MCF 10A (cell line): ENCODE measurements at regions not wholly inside any gene's neighbourhood (a gene's known extent, or its start where the extent isn't known, plus 50 kb on each side); places are given as distances from the start of the nearest gene placed in this dataset.

ENCODE experiments used
- BruUV-seq: library from RNA; stranded (reverse); fragments of 400-500 nt; replicated peaks from 2 replicates; lab custom pipeline; 2021; lab: Mats Ljungman, UMichigan
- CTCF ChIA-PET: fragments of 300-600 bp; sonication (Branson Sonifier 250); formaldehyde crosslinking; extraction: SDS; loops from one replicate; lab custom pipeline; 2021; ENCODE audit warnings: antibody characterized with exemption, inconsistent platforms; lab: Yijun Ruan, JAX
- POLR2A ChIA-PET: fragments of 300-600, 350-650 bp; sonication (Branson Sonifier 250); formaldehyde crosslinking; extraction: SDS; loops from one replicate; lab custom pipeline; 2020; ENCODE audit warnings: antibody characterized with exemption, inconsistent platforms; lab: Yijun Ruan, JAX
- DNase-seq: peaks from one replicate; pipeline ENCODE4 v3.0.0-alpha.2; 2018; ENCODE audit not compliant: unreplicated experiment
- H3K27ac Mint-ChIP-seq: one replicate; pipeline ENCODE4 v1.8.0; 2022; ENCODE audit warnings: mild to moderate bottlenecking, low read depth, mixed read lengths; ENCODE audit not compliant: unreplicated experiment
- H3K27me3 Mint-ChIP-seq: one replicate; pipeline ENCODE4 v1.8.0; 2022; ENCODE audit warnings: mixed read lengths; ENCODE audit not compliant: insufficient read depth, unreplicated experiment
- H3K36me3 Mint-ChIP-seq: one replicate; pipeline ENCODE4 v1.8.0; 2022; ENCODE audit warnings: mild to moderate bottlenecking, moderate library complexity, mixed read lengths; ENCODE audit not compliant: insufficient read depth, unreplicated experiment
- H3K4me1 Mint-ChIP-seq: one replicate; pipeline ENCODE4 v1.8.0; 2022; ENCODE audit warnings: mixed read lengths; ENCODE audit not compliant: insufficient read depth, unreplicated experiment
- H3K4me3 Mint-ChIP-seq: one replicate; pipeline ENCODE4 v1.8.0; 2022; ENCODE audit warnings: mild to moderate bottlenecking, moderate library complexity, mixed read lengths; ENCODE audit not compliant: unreplicated experiment
- H3K9me3 Mint-ChIP-seq: one replicate; pipeline ENCODE4 v1.8.0; 2022; ENCODE audit warnings: mixed read lengths; ENCODE audit not compliant: unreplicated experiment
- intact Hi-C: fragments of 100-400 bp; cut with micrococcal nuclease; formaldehyde crosslinking; loops from 2 replicates; pipeline ENCODE4 v1.14.1; 2022
- TF ChIP-seq, protein P1 (sequence below): fragments of 200-600 bp; IDR thresholded peaks from one replicate; pipeline ENCODE4 v1.8.0; 2022; ENCODE audit warnings: antibody characterized with exemption, mild to moderate bottlenecking; ENCODE audit not compliant: unreplicated experiment

- POLR2A ChIA-PET: interaction anchor here (0.5 kb wide), 1 partner anchor 26 kb away, joined by 4 read pairs; no protein-coding TSS in a partner anchor
- CTCF ChIA-PET: interaction anchor here (0.6 kb wide), 1 partner anchor 155 kb away, joined by 3 read pairs; no protein-coding TSS in a partner anchor
- BruUV-seq: no TSS peak
- intact Hi-C loops: no loop called here
- TF ChIP-seq, protein P1, sequence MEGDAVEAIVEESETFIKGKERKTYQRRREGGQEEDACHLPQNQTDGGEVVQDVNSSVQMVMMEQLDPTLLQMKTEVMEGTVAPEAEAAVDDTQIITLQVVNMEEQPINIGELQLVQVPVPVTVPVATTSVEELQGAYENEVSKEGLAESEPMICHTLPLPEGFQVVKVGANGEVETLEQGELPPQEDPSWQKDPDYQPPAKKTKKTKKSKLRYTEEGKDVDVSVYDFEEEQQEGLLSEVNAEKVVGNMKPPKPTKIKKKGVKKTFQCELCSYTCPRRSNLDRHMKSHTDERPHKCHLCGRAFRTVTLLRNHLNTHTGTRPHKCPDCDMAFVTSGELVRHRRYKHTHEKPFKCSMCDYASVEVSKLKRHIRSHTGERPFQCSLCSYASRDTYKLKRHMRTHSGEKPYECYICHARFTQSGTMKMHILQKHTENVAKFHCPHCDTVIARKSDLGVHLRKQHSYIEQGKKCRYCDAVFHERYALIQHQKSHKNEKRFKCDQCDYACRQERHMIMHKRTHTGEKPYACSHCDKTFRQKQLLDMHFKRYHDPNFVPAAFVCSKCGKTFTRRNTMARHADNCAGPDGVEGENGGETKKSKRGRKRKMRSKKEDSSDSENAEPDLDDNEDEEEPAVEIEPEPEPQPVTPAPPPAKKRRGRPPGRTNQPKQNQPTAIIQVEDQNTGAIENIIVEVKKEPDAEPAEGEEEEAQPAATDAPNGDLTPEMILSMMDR: no peak
- Mint-ChIP-seq H3K9me3 (no peaks in the 10 kb centered on the region), H3K27ac (no peak overlapping the region), H3K36me3 (no peaks in the 10 kb centered on the region), H3K4me1 (peaks cover 13% of the 10 kb centered on the region), H3K27me3 (peaks cover 38% of the 10 kb centered on the region), H3K4me3 (no peak overlapping the region)
- no peak for DNase-seq
Measured at GRCh38 chr15:70530503-70530902, 232.9 kb downstream of the UACA start.

- POLR2A ChIA-PET: interaction anchor here (0.5 kb wide), 1 partner anchor 26 kb away, joined by 4 read pairs; no protein-coding TSS in a partner anchor
- H3K27ac Mint-ChIP-seq: no peak overlapping the region
- H3K27me3 Mint-ChIP-seq: peaks cover 34% of the 10 kb centered on the region
- H3K4me1 Mint-ChIP-seq: peaks cover 15% of the 10 kb centered on the region
- no peaks in the 10 kb centered on the region for H3K9me3 Mint-ChIP-seq
- H3K36me3 Mint-ChIP-seq: no peaks in the 10 kb centered on the region
- CTCF ChIA-PET: no interaction called here
- no peak overlapping the region for H3K4me3 Mint-ChIP-seq
- TF ChIP-seq, protein P1: no peak
- no TSS peak for BruUV-seq
- intact Hi-C loops: no loop called here
- DNase-seq: no peak
Measured at GRCh38 chr15:70530017-70530499, 233.3 kb downstream of the UACA start.

- Mint-ChIP-seq H3K4me1 (peaks cover 15% of the 10 kb centered on the region), H3K27ac (no peak overlapping the region), H3K27me3 (peaks cover 22% of the 10 kb centered on the region), H3K4me3 (no peak overlapping the region), H3K36me3 (no peaks in the 10 kb centered on the region), H3K9me3 (no peaks in the 10 kb centered on the region)
- CTCF ChIA-PET: interaction anchor here (1.8 kb wide), 1 partner anchor 41 kb away, joined by 6 read pairs; no protein-coding TSS in a partner anchor
- POLR2A ChIA-PET: no interaction called here
- DNase-seq: no peak
- TF ChIP-seq, protein P1: no peak
- intact Hi-C loops: no loop called here
- no TSS peak for BruUV-seq
Measured at GRCh38 chr15:70528816-70529215, 234.5 kb downstream of the UACA start.

GRCh38 chr15:70528270-70528706 lies 235.1 kb downstream of the UACA start:
- intact Hi-C loops: no loop called here
- ChIA-PET POLR2A (no interaction called here), CTCF (interaction anchor here (1.8 kb wide), 1 partner anchor 41 kb away, joined by 6 read pairs; no protein-coding TSS in a partner anchor)
- BruUV-seq: no TSS peak
- Mint-ChIP-seq H3K27ac (no peak overlapping the region), H3K4me1 (peaks cover 15% of the 10 kb centered on the region), H3K36me3 (no peaks in the 10 kb centered on the region), H3K4me3 (no peak overlapping the region), H3K27me3 (peaks cover 16% of the 10 kb centered on the region), H3K9me3 (no peaks in the 10 kb centered on the region)
- TF ChIP-seq, protein P1: no peak
- no peak for DNase-seq
